HL-60 (cell line): ENCODE measurements at regions not wholly inside any gene's neighbourhood (a gene's known extent, or its start where the extent isn't known, plus 50 kb on each side); places are given as distances from the start of the nearest gene placed in this dataset.

Experiments used
- GABPA ChIP-seq: IDR thresholded peaks from 2 replicates; pipeline ENCODE4 v1.6.1; 2012; ENCODE audit warnings: low read depth
- POLR2AphosphoS5 ChIP-seq: IDR thresholded peaks from 2 replicates; pipeline ENCODE4 v1.6.1; 2012; ENCODE audit warnings: low read depth
- SPI1 ChIP-seq: IDR thresholded peaks from 2 replicates; pipeline ENCODE4 v1.6.1; 2012; ENCODE audit warnings: low read depth, mild to moderate bottlenecking, borderline replicate concordance
- TF ChIP-seq, protein P1 (sequence below): IDR thresholded peaks from one replicate; pipeline ENCODE4 v1.5.1; 2011; ENCODE audit warnings: low read length, control low read depth, inconsistent platforms; ENCODE audit not compliant: insufficient read depth
- TF ChIP-seq, protein P2 (sequence below): IDR thresholded peaks from 2 replicates; pipeline ENCODE4 v1.6.1; 2012; ENCODE audit warnings: low read depth; ENCODE audit not compliant: insufficient replicate concordance

- TF ChIP-seq, protein P1, sequence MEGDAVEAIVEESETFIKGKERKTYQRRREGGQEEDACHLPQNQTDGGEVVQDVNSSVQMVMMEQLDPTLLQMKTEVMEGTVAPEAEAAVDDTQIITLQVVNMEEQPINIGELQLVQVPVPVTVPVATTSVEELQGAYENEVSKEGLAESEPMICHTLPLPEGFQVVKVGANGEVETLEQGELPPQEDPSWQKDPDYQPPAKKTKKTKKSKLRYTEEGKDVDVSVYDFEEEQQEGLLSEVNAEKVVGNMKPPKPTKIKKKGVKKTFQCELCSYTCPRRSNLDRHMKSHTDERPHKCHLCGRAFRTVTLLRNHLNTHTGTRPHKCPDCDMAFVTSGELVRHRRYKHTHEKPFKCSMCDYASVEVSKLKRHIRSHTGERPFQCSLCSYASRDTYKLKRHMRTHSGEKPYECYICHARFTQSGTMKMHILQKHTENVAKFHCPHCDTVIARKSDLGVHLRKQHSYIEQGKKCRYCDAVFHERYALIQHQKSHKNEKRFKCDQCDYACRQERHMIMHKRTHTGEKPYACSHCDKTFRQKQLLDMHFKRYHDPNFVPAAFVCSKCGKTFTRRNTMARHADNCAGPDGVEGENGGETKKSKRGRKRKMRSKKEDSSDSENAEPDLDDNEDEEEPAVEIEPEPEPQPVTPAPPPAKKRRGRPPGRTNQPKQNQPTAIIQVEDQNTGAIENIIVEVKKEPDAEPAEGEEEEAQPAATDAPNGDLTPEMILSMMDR = no peak
- no peak for TF ChIP-seq POLR2AphosphoS5
- no peak for TF ChIP-seq SPI1
- TF ChIP-seq GABPA = no peak
- TF ChIP-seq, protein P2, sequence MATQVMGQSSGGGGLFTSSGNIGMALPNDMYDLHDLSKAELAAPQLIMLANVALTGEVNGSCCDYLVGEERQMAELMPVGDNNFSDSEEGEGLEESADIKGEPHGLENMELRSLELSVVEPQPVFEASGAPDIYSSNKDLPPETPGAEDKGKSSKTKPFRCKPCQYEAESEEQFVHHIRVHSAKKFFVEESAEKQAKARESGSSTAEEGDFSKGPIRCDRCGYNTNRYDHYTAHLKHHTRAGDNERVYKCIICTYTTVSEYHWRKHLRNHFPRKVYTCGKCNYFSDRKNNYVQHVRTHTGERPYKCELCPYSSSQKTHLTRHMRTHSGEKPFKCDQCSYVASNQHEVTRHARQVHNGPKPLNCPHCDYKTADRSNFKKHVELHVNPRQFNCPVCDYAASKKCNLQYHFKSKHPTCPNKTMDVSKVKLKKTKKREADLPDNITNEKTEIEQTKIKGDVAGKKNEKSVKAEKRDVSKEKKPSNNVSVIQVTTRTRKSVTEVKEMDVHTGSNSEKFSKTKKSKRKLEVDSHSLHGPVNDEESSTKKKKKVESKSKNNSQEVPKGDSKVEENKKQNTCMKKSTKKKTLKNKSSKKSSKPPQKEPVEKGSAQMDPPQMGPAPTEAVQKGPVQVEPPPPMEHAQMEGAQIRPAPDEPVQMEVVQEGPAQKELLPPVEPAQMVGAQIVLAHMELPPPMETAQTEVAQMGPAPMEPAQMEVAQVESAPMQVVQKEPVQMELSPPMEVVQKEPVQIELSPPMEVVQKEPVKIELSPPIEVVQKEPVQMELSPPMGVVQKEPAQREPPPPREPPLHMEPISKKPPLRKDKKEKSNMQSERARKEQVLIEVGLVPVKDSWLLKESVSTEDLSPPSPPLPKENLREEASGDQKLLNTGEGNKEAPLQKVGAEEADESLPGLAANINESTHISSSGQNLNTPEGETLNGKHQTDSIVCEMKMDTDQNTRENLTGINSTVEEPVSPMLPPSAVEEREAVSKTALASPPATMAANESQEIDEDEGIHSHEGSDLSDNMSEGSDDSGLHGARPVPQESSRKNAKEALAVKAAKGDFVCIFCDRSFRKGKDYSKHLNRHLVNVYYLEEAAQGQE = no peak
These were observed 73.0 kb upstream of the IL6 start for GRCh38 chr7:22653951-22654350.
